GM23338 (cell line): ENCODE measurements at regions not wholly inside any gene's neighbourhood (a gene's known extent, or its start where the extent isn't known, plus 50 kb on each side); places are given as distances from the start of the nearest gene placed in this dataset.

ENCODE experiments used
- ATAC-seq: fragments of 200-7000 bp; cut with Tn5 transposase; 3 replicates; pipeline ENCODE4 v1.9.1; 2020
- DNase-seq: peaks from one replicate; pipeline ENCODE4 v3.0.0-alpha.2; 2015; ENCODE audit warnings: low spot score
- H2AFZ ChIP-seq: fragments of 200-600 bp; sonication (generic); 2 replicates; pipeline ENCODE4 v1.8.0; 2016; ENCODE audit warnings: antibody characterized with exemption, mild to moderate bottlenecking, moderate library complexity
- H3F3A ChIP-seq: fragments of 200-600 bp; sonication (generic); replicated peaks from 2 replicates; pipeline ENCODE4 v1.8.0; 2017; ENCODE audit warnings: antibody characterized with exemption, mixed run types, low read depth
- H3K27ac ChIP-seq: fragments of 200-600 bp; sonication (generic); 2 replicates; pipeline ENCODE4 v1.6.1; 2016; ENCODE audit warnings: low read depth
- H3K27me3 ChIP-seq: fragments of 200-600 bp; sonication (generic); 2 replicates; pipeline ENCODE4 v1.8.0; 2016; ENCODE audit warnings: mild to moderate bottlenecking, mixed run types, moderate library complexity; ENCODE audit not compliant: insufficient read depth
- H3K36me3 ChIP-seq: fragments of 200-600 bp; sonication (generic); 2 replicates; pipeline ENCODE4 v1.8.0; 2016; ENCODE audit warnings: mild to moderate bottlenecking; ENCODE audit not compliant: insufficient read depth
- H3K4me1 ChIP-seq: fragments of 200-600 bp; sonication (generic); 2 replicates; pipeline ENCODE4 v1.8.0; 2016; ENCODE audit warnings: mild to moderate bottlenecking, moderate library complexity; ENCODE audit not compliant: insufficient read depth
- H3K4me2 ChIP-seq: fragments of 200-600 bp; sonication (generic); 2 replicates; pipeline ENCODE4 v1.7.1; 2017; ENCODE audit warnings: mixed run types
- H3K4me3 ChIP-seq: fragments of 200-600 bp; sonication (generic); 2 replicates; pipeline ENCODE4 v1.6.1; 2016; ENCODE audit warnings: mixed run types
- H3K79me2 ChIP-seq: fragments of 200-600 bp; sonication (generic); replicated peaks from 2 replicates; pipeline ENCODE4 v1.8.0; 2017; ENCODE audit warnings: mild to moderate bottlenecking; ENCODE audit not compliant: insufficient read depth
- H3K9me2 ChIP-seq: fragments of 200-600 bp; sonication (generic); 2 replicates; pipeline ENCODE4 v1.8.0; 2017; ENCODE audit not compliant: insufficient read depth
- H4K20me1 ChIP-seq: fragments of 200-600 bp; sonication (generic); replicated peaks from 2 replicates; pipeline ENCODE4 v1.8.0; 2017; ENCODE audit warnings: mild to moderate bottlenecking; ENCODE audit not compliant: insufficient read depth
- H3K27ac Mint-ChIP-seq: 2 replicates; pipeline ENCODE4 v1.8.0; 2020; ENCODE audit warnings: inconsistent platforms, mild to moderate bottlenecking, moderate library complexity, mixed read lengths
- H3K27me3 Mint-ChIP-seq: 3 replicates; pipeline ENCODE4 v1.8.0; 2022; ENCODE audit warnings: low read depth, mild to moderate bottlenecking, moderate library complexity, mixed read lengths, inconsistent platforms; ENCODE audit not compliant: insufficient read depth, poor library complexity
- H3K36me3 Mint-ChIP-seq: 3 replicates; pipeline ENCODE4 v1.8.0; 2021; ENCODE audit warnings: low read depth, mild to moderate bottlenecking, inconsistent platforms, moderate library complexity, mixed read lengths
- H3K4me1 Mint-ChIP-seq: 3 replicates; pipeline ENCODE4 v1.8.0; 2020; ENCODE audit warnings: mild to moderate bottlenecking, inconsistent platforms, mixed read lengths
- H3K4me3 Mint-ChIP-seq: 3 replicates; pipeline ENCODE4 v1.8.0; 2021; ENCODE audit warnings: moderate library complexity, mild to moderate bottlenecking, inconsistent platforms, mixed read lengths
- H3K9me3 Mint-ChIP-seq: 3 replicates; pipeline ENCODE4 v1.8.0; 2020; ENCODE audit warnings: moderate library complexity, mild to moderate bottlenecking, inconsistent platforms, mixed read lengths
- CREB1 ChIP-seq: fragments of 250-450 bp; sonication (Bioruptor Pico); IDR thresholded peaks from 2 replicates; pipeline ENCODE4 v1.5.0; 2020; ENCODE audit warnings: low read depth, mild to moderate bottlenecking, moderate library complexity
- EZH2 ChIP-seq: fragments of 200-600 bp; sonication (generic); IDR thresholded peaks from one replicate; pipeline ENCODE4 v1.8.0; 2017; ENCODE audit warnings: antibody characterized with exemption, mild to moderate bottlenecking, low read depth; ENCODE audit not compliant: unreplicated experiment
- EZH2phosphoT487 ChIP-seq: fragments of 200-600 bp; sonication (generic); IDR thresholded peaks from one replicate; pipeline ENCODE4 v1.8.1; 2018; ENCODE audit warnings: antibody characterized with exemption; ENCODE audit not compliant: unreplicated experiment
- JUNB ChIP-seq: IDR thresholded peaks from one replicate; pipeline ENCODE4 v1.6.1; 2016; ENCODE audit warnings: antibody characterized with exemption; ENCODE audit not compliant: unreplicated experiment
- NANOG ChIP-seq: IDR thresholded peaks from 2 replicates; pipeline ENCODE4 v1.6.1; 2016; ENCODE audit warnings: antibody characterized with exemption, borderline replicate concordance
- POLR2AphosphoS5 ChIP-seq: IDR thresholded peaks from 2 replicates; pipeline ENCODE4 v1.6.1; 2016; ENCODE audit warnings: antibody characterized with exemption, low read depth
- STAT1 ChIP-seq: IDR thresholded peaks from one replicate; pipeline ENCODE4 v1.6.1; 2016; ENCODE audit warnings: antibody characterized with exemption; ENCODE audit not compliant: unreplicated experiment
- ZNF114 ChIP-seq: fragments of 250-450 bp; sonication (Bioruptor Pico); IDR thresholded peaks from 2 replicates; pipeline ENCODE4 v1.5.0; 2020; ENCODE audit warnings: mild to moderate bottlenecking, moderate library complexity
- ZNF331 ChIP-seq: fragments of 250-450 bp; sonication (Bioruptor Pico); IDR thresholded peaks from 2 replicates; pipeline ENCODE4 v1.5.0; 2020; ENCODE audit warnings: low read depth, mild to moderate bottlenecking, moderate library complexity
- TF ChIP-seq, protein P1 (sequence below): IDR thresholded peaks from 2 replicates; pipeline ENCODE4 v1.6.1; 2016; ENCODE audit warnings: antibody characterized with exemption
- TF ChIP-seq, protein P2 (sequence below), 2 experiments: fragments of 200-600 bp in 1 of 2; sonication (generic) in 1 of 2; conservative IDR thresholded peaks; 2 replicates each; pipeline versions ENCODE4 v1.5.1 to v1.6.1; 2016 to 2017; ENCODE audit warnings: antibody characterized with exemption in 2 of 2, low read depth in 2 of 2, mild to moderate bottlenecking in 2 of 2, moderate library complexity in 1 of 2
- TF ChIP-seq, protein P3 (sequence below): fragments of 250-450 bp; sonication (Bioruptor Pico); IDR thresholded peaks from 2 replicates; pipeline ENCODE4 v1.5.0; 2020; ENCODE audit warnings: mild to moderate bottlenecking, moderate library complexity
- TF ChIP-seq, protein P4 (sequence below): IDR thresholded peaks from one replicate; pipeline ENCODE4 v1.6.1; 2018; ENCODE audit warnings: antibody characterized with exemption; ENCODE audit not compliant: unreplicated experiment

DNA sequence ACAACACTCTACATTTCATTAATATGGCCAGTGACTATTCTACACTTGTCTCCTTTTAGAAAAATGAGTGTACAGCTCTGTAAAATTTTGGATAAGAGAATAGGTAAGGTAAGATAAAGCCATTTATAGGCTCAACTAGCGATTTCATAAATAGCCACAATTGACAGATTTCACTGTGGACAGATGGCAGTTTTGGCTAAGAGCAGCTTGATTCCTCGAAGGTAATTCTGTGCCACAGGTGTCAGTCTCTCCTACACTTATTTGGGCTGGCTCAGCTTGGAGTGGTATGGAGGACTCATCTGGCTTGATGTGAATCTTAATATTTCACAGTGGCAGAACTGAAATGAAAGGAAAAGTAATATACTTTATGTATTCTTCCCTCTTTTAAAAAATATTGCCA is 536.7 kb upstream of the TBL1XR1 start:
- H3K4me3 ChIP-seq, result no peak overlapping the region
- TF ChIP-seq, protein P1, sequence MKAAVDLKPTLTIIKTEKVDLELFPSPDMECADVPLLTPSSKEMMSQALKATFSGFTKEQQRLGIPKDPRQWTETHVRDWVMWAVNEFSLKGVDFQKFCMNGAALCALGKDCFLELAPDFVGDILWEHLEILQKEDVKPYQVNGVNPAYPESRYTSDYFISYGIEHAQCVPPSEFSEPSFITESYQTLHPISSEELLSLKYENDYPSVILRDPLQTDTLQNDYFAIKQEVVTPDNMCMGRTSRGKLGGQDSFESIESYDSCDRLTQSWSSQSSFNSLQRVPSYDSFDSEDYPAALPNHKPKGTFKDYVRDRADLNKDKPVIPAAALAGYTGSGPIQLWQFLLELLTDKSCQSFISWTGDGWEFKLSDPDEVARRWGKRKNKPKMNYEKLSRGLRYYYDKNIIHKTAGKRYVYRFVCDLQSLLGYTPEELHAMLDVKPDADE, result no peak
- TF ChIP-seq, protein P2, sequence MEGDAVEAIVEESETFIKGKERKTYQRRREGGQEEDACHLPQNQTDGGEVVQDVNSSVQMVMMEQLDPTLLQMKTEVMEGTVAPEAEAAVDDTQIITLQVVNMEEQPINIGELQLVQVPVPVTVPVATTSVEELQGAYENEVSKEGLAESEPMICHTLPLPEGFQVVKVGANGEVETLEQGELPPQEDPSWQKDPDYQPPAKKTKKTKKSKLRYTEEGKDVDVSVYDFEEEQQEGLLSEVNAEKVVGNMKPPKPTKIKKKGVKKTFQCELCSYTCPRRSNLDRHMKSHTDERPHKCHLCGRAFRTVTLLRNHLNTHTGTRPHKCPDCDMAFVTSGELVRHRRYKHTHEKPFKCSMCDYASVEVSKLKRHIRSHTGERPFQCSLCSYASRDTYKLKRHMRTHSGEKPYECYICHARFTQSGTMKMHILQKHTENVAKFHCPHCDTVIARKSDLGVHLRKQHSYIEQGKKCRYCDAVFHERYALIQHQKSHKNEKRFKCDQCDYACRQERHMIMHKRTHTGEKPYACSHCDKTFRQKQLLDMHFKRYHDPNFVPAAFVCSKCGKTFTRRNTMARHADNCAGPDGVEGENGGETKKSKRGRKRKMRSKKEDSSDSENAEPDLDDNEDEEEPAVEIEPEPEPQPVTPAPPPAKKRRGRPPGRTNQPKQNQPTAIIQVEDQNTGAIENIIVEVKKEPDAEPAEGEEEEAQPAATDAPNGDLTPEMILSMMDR (conservative IDR thresholded peaks at IDR 0.05; ENCODE audit: low read depth in 2 of 2), result no peak
- TF ChIP-seq STAT1 (no peak), POLR2AphosphoS5 (no peak), EZH2 (no peak), CREB1 (no peak), JUNB (no peak), ZNF114 (CRISPR knock-in tag) (no peak), EZH2phosphoT487 (no peak), ZNF331 (no peak), NANOG (no peak)
- TF ChIP-seq, protein P3, sequence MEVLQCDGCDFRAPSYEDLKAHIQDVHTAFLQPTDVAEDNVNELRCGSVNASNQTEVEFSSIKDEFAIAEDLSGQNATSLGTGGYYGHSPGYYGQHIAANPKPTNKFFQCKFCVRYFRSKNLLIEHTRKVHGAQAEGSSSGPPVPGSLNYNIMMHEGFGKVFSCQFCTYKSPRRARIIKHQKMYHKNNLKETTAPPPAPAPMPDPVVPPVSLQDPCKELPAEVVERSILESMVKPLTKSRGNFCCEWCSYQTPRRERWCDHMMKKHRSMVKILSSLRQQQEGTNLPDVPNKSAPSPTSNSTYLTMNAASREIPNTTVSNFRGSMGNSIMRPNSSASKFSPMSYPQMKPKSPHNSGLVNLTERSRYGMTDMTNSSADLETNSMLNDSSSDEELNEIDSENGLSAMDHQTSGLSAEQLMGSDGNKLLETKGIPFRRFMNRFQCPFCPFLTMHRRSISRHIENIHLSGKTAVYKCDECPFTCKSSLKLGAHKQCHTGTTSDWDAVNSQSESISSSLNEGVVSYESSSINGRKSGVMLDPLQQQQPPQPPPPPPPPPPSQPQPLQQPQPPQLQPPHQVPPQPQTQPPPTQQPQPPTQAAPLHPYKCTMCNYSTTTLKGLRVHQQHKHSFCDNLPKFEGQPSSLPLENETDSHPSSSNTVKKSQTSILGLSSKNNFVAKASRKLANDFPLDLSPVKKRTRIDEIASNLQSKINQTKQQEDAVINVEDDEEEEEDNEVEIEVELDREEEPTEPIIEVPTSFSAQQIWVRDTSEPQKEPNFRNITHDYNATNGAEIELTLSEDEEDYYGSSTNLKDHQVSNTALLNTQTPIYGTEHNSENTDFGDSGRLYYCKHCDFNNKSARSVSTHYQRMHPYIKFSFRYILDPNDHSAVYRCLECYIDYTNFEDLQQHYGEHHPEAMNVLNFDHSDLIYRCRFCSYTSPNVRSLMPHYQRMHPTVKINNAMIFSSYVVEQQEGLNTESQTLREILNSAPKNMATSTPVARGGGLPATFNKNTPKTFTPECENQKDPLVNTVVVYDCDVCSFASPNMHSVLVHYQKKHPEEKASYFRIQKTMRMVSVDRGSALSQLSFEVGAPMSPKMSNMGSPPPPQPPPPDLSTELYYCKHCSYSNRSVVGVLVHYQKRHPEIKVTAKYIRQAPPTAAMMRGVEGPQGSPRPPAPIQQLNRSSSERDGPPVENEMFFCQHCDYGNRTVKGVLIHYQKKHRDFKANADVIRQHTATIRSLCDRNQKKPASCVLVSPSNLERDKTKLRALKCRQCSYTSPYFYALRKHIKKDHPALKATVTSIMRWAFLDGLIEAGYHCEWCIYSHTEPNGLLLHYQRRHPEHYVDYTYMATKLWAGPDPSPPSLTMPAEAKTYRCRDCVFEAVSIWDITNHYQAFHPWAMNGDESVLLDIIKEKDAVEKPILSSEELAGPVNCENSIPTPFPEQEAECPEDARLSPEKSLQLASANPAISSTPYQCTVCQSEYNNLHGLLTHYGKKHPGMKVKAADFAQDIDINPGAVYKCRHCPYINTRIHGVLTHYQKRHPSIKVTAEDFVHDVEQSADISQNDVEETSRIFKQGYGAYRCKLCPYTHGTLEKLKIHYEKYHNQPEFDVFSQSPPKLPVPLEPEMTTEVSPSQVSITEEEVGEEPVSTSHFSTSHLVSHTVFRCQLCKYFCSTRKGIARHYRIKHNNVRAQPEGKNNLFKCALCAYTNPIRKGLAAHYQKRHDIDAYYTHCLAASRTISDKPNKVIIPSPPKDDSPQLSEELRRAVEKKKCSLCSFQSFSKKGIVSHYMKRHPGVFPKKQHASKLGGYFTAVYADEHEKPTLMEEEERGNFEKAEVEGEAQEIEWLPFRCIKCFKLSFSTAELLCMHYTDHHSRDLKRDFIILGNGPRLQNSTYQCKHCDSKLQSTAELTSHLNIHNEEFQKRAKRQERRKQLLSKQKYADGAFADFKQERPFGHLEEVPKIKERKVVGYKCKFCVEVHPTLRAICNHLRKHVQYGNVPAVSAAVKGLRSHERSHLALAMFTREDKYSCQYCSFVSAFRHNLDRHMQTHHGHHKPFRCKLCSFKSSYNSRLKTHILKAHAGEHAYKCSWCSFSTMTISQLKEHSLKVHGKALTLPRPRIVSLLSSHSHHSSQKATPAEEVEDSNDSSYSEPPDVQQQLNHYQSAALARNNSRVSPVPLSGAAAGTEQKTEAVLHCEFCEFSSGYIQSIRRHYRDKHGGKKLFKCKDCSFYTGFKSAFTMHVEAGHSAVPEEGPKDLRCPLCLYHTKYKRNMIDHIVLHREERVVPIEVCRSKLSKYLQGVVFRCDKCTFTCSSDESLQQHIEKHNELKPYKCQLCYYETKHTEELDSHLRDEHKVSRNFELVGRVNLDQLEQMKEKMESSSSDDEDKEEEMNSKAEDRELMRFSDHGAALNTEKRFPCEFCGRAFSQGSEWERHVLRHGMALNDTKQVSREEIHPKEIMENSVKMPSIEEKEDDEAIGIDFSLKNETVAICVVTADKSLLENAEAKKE, result no peak
- TF ChIP-seq, protein P4, sequence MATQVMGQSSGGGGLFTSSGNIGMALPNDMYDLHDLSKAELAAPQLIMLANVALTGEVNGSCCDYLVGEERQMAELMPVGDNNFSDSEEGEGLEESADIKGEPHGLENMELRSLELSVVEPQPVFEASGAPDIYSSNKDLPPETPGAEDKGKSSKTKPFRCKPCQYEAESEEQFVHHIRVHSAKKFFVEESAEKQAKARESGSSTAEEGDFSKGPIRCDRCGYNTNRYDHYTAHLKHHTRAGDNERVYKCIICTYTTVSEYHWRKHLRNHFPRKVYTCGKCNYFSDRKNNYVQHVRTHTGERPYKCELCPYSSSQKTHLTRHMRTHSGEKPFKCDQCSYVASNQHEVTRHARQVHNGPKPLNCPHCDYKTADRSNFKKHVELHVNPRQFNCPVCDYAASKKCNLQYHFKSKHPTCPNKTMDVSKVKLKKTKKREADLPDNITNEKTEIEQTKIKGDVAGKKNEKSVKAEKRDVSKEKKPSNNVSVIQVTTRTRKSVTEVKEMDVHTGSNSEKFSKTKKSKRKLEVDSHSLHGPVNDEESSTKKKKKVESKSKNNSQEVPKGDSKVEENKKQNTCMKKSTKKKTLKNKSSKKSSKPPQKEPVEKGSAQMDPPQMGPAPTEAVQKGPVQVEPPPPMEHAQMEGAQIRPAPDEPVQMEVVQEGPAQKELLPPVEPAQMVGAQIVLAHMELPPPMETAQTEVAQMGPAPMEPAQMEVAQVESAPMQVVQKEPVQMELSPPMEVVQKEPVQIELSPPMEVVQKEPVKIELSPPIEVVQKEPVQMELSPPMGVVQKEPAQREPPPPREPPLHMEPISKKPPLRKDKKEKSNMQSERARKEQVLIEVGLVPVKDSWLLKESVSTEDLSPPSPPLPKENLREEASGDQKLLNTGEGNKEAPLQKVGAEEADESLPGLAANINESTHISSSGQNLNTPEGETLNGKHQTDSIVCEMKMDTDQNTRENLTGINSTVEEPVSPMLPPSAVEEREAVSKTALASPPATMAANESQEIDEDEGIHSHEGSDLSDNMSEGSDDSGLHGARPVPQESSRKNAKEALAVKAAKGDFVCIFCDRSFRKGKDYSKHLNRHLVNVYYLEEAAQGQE, result no peak
- DNase-seq (no peak), ATAC-seq (no peak)
- no peaks in the 10 kb centered on the region for H3K9me3 Mint-ChIP-seq
- no peaks in the 10 kb centered on the region for H3K36me3 Mint-ChIP-seq
- H2AFZ ChIP-seq, result no peak overlapping the region
- H3K4me1 ChIP-seq, result peaks cover 14% of the 10 kb centered on the region; the same call in 1 of the 2 replicates
- no peaks in the 10 kb centered on the region for H3K79me2 ChIP-seq
- H4K20me1 ChIP-seq, result no peaks in the 10 kb centered on the region
- no peaks in the 10 kb centered on the region for H3F3A ChIP-seq
- H3K4me2 ChIP-seq, result no peak overlapping the region
- no peaks in the 10 kb centered on the region for H3K36me3 ChIP-seq
- peaks cover 19% of the 10 kb centered on the region for H3K4me1 Mint-ChIP-seq
- H3K27ac ChIP-seq, result no peak overlapping the region
- no peak overlapping the region for H3K27ac Mint-ChIP-seq
- H3K9me2 ChIP-seq, result no peaks in the 10 kb centered on the region
- no peak overlapping the region for H3K4me3 Mint-ChIP-seq
- H3K27me3 ChIP-seq, result no peaks in the 10 kb centered on the region
- H3K27me3 Mint-ChIP-seq, result no peaks in the 10 kb centered on the region
